Ectodermal cell (in vitro differentiated cells): ENCODE measurements at regions not wholly inside any gene's neighbourhood (a gene's known extent, or its start where the extent isn't known, plus 50 kb on each side); places are given as distances from the start of the nearest gene placed in this dataset.

Source experiments
- H3K27ac ChIP-seq: 2 replicates; pipeline ENCODE4 v1.7.0; 2013; ENCODE audit warnings: mild to moderate bottlenecking, low read depth, low read length; ENCODE audit not compliant: insufficient read depth, poor library complexity, severe bottlenecking
- H3K27me3 ChIP-seq: 2 replicates; pipeline ENCODE4 v1.7.0; 2013; ENCODE audit warnings: mild to moderate bottlenecking, low read length; ENCODE audit not compliant: insufficient read depth, control insufficient read depth, poor library complexity, severe bottlenecking
- H3K36me3 ChIP-seq: one replicate; pipeline ENCODE4 v1.7.0; 2013; ENCODE audit warnings: low read length; ENCODE audit not compliant: control insufficient read depth, insufficient read depth
- H3K4me1 ChIP-seq: one replicate; pipeline ENCODE4 v1.7.0; 2013; ENCODE audit warnings: low read length; ENCODE audit not compliant: control insufficient read depth, insufficient read depth
- H3K4me3 ChIP-seq: 2 replicates; pipeline ENCODE4 v1.7.0; 2013; ENCODE audit warnings: low read depth, low read length, control low read depth; ENCODE audit not compliant: insufficient read depth
- H3K9me3 ChIP-seq: 2 replicates; pipeline ENCODE4 v1.7.0; 2013; ENCODE audit warnings: mild to moderate bottlenecking, low read length, moderate library complexity; ENCODE audit not compliant: control insufficient read depth
- WGBS, 2 experiments: methylation state at CpG; one replicate each; pipeline ENCODE4 v1.1.7; 2013; ENCODE audit warnings: missing lambda C conversion rate in 2 of 2; 5-methylcytosine and 5-hydroxymethylcytosine counted together

- WGBS, 2 experiments: 88% methylated on average over 1 of the region's 1 CpG; no CpG with 5 or more reads in 1 of the 2 experiments
- no peak overlapping the region for H3K27ac ChIP-seq
- no peak overlapping the region for H3K4me3 ChIP-seq
- H3K36me3 ChIP-seq: no peaks in the 10 kb centered on the region
- H3K27me3 ChIP-seq: no peaks in the 10 kb centered on the region
- no peaks in the 10 kb centered on the region for H3K4me1 ChIP-seq
- no peaks in the 10 kb centered on the region for H3K9me3 ChIP-seq
Observed at GRCh38 chr5:156148301-156148700, 178.7 kb upstream of the SGCD start.

- Histone ChIP-seq H3K9me3 (no peaks in the 10 kb centered on the region), H3K27me3 (no peaks in the 10 kb centered on the region), H3K36me3 (no peaks in the 10 kb centered on the region), H3K4me1 (no peaks in the 10 kb centered on the region), H3K4me3 (no peak overlapping the region), H3K27ac (no peak overlapping the region)
Observed at GRCh38 chr5:156149213-156149612, 177.8 kb upstream of the SGCD start.

- no peak overlapping the region for H3K4me3 ChIP-seq
- no peak overlapping the region for H3K27ac ChIP-seq
- 93 to 96% methylated on average over 3 of the region's 3 CpGs for WGBS, 2 experiments
- H3K4me1 ChIP-seq: no peaks in the 10 kb centered on the region
- no peaks in the 10 kb centered on the region for H3K9me3 ChIP-seq
- no peaks in the 10 kb centered on the region for H3K36me3 ChIP-seq
- H3K27me3 ChIP-seq: no peaks in the 10 kb centered on the region
Observed at GRCh38 chr5:156153602-156154001, 173.4 kb upstream of the SGCD start.

- 89 to 94% methylated on average over 1 of the region's 1 CpG for WGBS, 2 experiments
- Histone ChIP-seq H3K27me3 (no peaks in the 10 kb centered on the region), H3K4me1 (no peaks in the 10 kb centered on the region), H3K36me3 (no peaks in the 10 kb centered on the region), H3K27ac (no peak overlapping the region), H3K9me3 (no peaks in the 10 kb centered on the region), H3K4me3 (no peak overlapping the region)
Observed at GRCh38 chr5:156154757-156155156, 172.2 kb upstream of the SGCD start.

GRCh38 chr5:156155598-156155997, 171.4 kb upstream of the SGCD start:
- no peak overlapping the region for H3K4me3 ChIP-seq

GRCh38 chr5:156164306-156164705, 162.7 kb upstream of the SGCD start:
- 94% methylated on average over 2 of the region's 2 CpGs; no CpG with 5 or more reads in 1 of the 2 experiments for WGBS, 2 experiments
- no peaks in the 10 kb centered on the region for H3K27me3 ChIP-seq
- no peak overlapping the region for H3K4me3 ChIP-seq
- H3K4me1 ChIP-seq: no peaks in the 10 kb centered on the region
- H3K9me3 ChIP-seq: no peaks in the 10 kb centered on the region
- H3K36me3 ChIP-seq: no peaks in the 10 kb centered on the region
- no peak overlapping the region for H3K27ac ChIP-seq

More at GRCh38 chr5:156155598-156155997, 171.4 kb upstream of the SGCD start:
- 77 to 84% methylated on average over 4 of the region's 4 CpGs for WGBS, 2 experiments
- H3K4me1 ChIP-seq: no peaks in the 10 kb centered on the region
- H3K36me3 ChIP-seq: no peaks in the 10 kb centered on the region
- no peak overlapping the region for H3K27ac ChIP-seq
- H3K27me3 ChIP-seq: no peaks in the 10 kb centered on the region
- H3K9me3 ChIP-seq: no peaks in the 10 kb centered on the region

GRCh38 chr5:156169495-156169894, 157.5 kb upstream of the SGCD start:
- no peak overlapping the region for H3K4me3 ChIP-seq
- no peaks in the 10 kb centered on the region for H3K27me3 ChIP-seq
- WGBS, 2 experiments: 88 to 94% methylated on average over 1 of the region's 1 CpG
- H3K4me1 ChIP-seq: no peaks in the 10 kb centered on the region
- H3K9me3 ChIP-seq: no peaks in the 10 kb centered on the region
- H3K36me3 ChIP-seq: no peaks in the 10 kb centered on the region
- no peak overlapping the region for H3K27ac ChIP-seq

GRCh38 chr5:156170351-156170961, 156.5 kb upstream of the SGCD start:
- Histone ChIP-seq H3K4me3 (no peak overlapping the region), H3K36me3 (no peaks in the 10 kb centered on the region), H3K27ac (no peak overlapping the region), H3K27me3 (no peaks in the 10 kb centered on the region), H3K4me1 (no peaks in the 10 kb centered on the region), H3K9me3 (no peaks in the 10 kb centered on the region)
- 94% methylated on average over 4 of the region's 4 CpGs for WGBS, 2 experiments

GRCh38 chr5:156174225-156174624, 152.7 kb upstream of the SGCD start:
- H3K4me1 ChIP-seq: no peaks in the 10 kb centered on the region
- no peak overlapping the region for H3K27ac ChIP-seq
- 87 to 94% methylated on average over 2 of the region's 2 CpGs for WGBS, 2 experiments
- H3K4me3 ChIP-seq: no peak overlapping the region
- H3K9me3 ChIP-seq: no peaks in the 10 kb centered on the region
- no peaks in the 10 kb centered on the region for H3K36me3 ChIP-seq
- no peaks in the 10 kb centered on the region for H3K27me3 ChIP-seq

GRCh38 chr5:156178117-156178516, 148.8 kb upstream of the SGCD start:
- no peaks in the 10 kb centered on the region for H3K9me3 ChIP-seq
- H3K27me3 ChIP-seq: no peaks in the 10 kb centered on the region
- no peak overlapping the region for H3K27ac ChIP-seq
- H3K4me3 ChIP-seq: no peak overlapping the region
- H3K36me3 ChIP-seq: no peaks in the 10 kb centered on the region
- 93 to 97% methylated on average over 4 of the region's 5 CpGs for WGBS, 2 experiments
- no peaks in the 10 kb centered on the region for H3K4me1 ChIP-seq

GRCh38 chr5:156181656-156182055, 145.3 kb upstream of the SGCD start:
- WGBS, 2 experiments: 90 to 95% methylated on average over 1 of the region's 1 CpG
- Histone ChIP-seq H3K4me1 (no peaks in the 10 kb centered on the region), H3K27ac (no peak overlapping the region), H3K36me3 (no peaks in the 10 kb centered on the region), H3K27me3 (no peaks in the 10 kb centered on the region), H3K9me3 (no peaks in the 10 kb centered on the region), H3K4me3 (no peak overlapping the region)
